ENCODE measurements at regions not wholly inside any gene's neighbourhood (a gene's known extent, or its start where the extent isn't known, plus 50 kb on each side); places are given as distances from the start of the nearest gene placed in this dataset.

DNA sequence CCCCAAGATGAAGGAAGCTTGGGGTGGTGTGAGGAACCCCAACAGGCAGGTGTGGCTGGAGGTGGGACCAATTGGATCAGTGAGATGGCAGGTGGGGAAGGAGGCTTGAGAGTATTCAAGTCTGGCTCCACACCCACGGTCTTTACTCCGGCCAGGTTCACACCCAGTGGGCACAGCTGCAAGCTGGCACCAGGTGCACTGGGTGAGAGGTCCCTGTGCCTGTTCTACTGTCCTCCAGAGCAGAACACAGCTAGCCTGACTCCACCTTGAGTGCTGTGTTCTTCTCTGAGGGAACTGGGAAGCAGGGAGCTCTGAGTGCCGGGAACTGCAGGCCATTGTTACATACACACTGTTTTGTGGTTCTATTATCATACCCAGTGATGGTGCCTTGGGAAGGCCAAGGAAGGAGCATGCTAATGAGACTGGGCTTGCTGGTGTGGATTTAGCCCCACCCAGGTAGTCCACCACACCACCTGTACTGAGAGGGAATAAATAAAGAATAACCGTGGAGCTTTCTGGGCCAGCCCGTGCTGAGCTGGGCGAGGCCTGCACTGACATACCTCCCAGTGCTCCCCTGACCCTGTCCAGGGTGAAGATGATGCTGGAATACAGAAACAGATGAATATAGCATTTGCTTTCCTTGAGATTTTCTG is 93.4 kb downstream of the ABHD5 start:
- in situ Hi-C loops (cut with HindIII; ENCODE audit: low sequenced_read_pairs), result no loop called here

- in situ Hi-C loops (cut with HindIII; ENCODE audit: low sequenced_read_pairs), result no loop called here
These were observed 93.9 kb downstream of the ABHD5 start for GRCh38 chr3:43784640-43785011.

GRCh38 chr3:43785551-43785950 is 94.8 kb downstream of the ABHD5 start:
- in situ Hi-C loops (cut with HindIII; ENCODE audit: low sequenced_read_pairs), result no loop called here

DNA sequence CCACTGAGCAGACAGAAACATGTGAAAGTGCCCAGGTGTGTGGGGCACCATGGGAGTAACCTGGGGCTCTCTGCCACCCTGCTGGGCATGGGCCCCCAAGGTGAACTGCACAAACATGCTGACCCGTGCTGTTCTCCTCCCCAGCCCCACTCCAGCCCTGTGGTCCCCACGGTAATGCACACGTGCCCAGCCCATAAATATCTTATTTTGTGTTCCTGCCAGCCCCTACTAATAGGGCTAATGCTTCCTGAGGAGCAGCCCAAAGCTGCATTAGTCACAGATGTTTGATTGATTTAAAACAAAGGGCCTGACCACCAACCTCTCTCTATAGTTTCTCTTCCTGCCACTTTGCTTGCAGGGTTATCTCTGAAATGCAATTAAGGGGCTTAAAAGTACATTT is 95.4 kb downstream of the ABHD5 start:
- in situ Hi-C loops (cut with HindIII; ENCODE audit: low sequenced_read_pairs), result no loop called here

GRCh38 chr3:43786526-43787305 is 96.0 kb downstream of the ABHD5 start:
- in situ Hi-C loops (cut with HindIII; ENCODE audit: low sequenced_read_pairs), result no loop called here

- in situ Hi-C loops (cut with HindIII; ENCODE audit: low sequenced_read_pairs), result no loop called here
These were observed 96.6 kb downstream of the ABHD5 start for GRCh38 chr3:43787330-43787729.

DNA sequence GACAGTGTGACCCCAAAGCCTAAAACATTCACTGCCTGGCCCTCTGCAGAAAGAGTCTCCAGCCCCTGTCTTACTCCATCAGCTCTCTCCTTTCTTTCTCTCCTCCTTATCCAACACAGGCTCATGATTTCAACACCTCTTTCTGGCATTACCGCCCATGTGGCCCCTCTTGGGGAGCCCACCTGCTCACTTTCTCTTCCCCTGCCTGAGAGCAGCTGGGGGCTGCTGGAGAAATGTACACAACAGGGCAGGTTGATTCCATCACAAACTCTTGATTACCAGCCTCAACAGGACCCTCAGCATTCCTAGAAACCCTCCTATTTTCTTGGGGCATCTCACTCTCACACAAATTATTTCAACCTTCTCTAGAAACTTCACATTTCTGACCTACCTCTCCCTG is 98.3 kb downstream of the ABHD5 start:
- in situ Hi-C loops (cut with HindIII; ENCODE audit: low sequenced_read_pairs), result no loop called here

GRCh38 chr3:43790060-43790459 is 99.3 kb downstream of the ABHD5 start:
- in situ Hi-C loops (cut with HindIII; ENCODE audit: low sequenced_read_pairs), result no loop called here

- in situ Hi-C loops (cut with HindIII; ENCODE audit: low sequenced_read_pairs), result no loop called here
These were observed 99.7 kb downstream of the ABHD5 start for GRCh38 chr3:43790476-43790875.

GRCh38 chr3:43791246-43791645 is 100.5 kb downstream of the ABHD5 start:
- in situ Hi-C loops (cut with HindIII; ENCODE audit: low sequenced_read_pairs), result no loop called here

- in situ Hi-C loops (cut with HindIII; ENCODE audit: low sequenced_read_pairs), result no loop called here
These were observed 102.2 kb downstream of the ABHD5 start for GRCh38 chr3:43792904-43793303.

- in situ Hi-C loops (cut with HindIII; ENCODE audit: low sequenced_read_pairs), result no loop called here
These were observed 103.1 kb downstream of the ABHD5 start for GRCh38 chr3:43793648-43794372.

GRCh38 chr3:43794776-43795175 is 104.0 kb downstream of the ABHD5 start:
- in situ Hi-C loops (cut with HindIII; ENCODE audit: low sequenced_read_pairs), result no loop called here

DNA sequence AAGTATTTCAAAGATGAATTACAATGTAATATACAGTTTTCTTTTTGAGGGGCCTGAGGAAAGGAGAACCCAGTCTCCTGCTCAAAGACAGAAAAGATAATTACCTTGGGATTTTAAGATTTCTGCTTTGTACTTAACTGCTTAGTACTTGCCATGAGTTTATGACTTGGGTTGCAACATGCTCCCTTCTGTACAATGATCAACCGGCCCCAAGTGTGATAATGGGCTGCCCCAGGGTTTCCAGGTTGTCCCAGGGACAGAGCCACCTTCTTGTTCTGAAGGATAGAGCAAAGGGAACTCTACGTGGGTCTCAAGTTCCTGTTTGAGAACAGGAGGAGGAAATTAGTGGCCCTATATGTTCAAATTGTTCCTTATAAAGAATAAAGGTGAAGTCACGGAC is 104.8 kb downstream of the ABHD5 start:
- in situ Hi-C loops (cut with HindIII; ENCODE audit: low sequenced_read_pairs), result no loop called here

- in situ Hi-C loops (cut with HindIII; ENCODE audit: low sequenced_read_pairs), result no loop called here
These were observed 105.4 kb downstream of the ABHD5 start for GRCh38 chr3:43796041-43796596.

DNA sequence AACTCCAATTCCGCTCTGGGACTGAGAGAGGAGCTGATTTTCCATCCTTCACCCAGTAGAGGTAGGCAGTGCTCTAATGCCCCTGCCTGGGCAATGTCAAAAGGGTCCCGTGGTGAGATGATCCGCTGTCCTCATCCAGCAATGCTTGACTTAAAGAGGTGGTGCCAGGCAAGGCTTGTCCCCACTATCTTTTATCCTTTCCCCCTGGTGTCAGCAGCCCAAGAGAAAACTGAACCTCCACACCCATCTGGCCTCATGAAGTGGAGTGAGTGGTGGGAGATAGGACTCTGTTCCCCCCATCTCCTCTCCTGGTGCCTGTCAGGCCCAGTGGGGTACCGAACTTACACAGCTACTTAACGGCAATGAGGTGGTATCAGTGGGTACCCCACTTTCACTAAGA is 107.1 kb downstream of the ABHD5 start:
- in situ Hi-C loops (cut with HindIII; ENCODE audit: low sequenced_read_pairs), result no loop called here

DNA sequence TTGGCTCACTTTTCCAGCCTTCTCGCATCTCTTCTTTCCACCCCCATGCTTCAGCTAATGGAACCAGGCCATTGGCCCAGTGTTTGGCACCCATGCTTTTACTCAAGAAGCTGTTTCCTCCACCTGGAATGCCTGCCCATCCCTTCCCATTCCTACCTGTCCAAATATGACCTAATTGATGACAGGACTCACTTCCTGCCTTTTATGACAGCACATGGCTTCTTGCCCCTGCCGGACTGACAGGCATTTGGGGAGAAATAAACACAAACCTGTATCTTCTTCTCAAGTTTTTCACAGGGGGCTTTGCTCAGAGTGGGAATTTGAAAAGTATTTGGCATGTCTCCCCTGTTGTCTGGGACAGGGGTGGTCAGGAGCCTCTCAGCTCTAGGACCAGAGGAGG is 120.1 kb downstream of the ABHD5 start:
- in situ Hi-C loops (cut with HindIII; ENCODE audit: low sequenced_read_pairs), result no loop called here

- in situ Hi-C loops (cut with HindIII; ENCODE audit: low sequenced_read_pairs), result no loop called here
These were observed 123.7 kb downstream of the ABHD5 start for GRCh38 chr3:43814461-43814860.

DNA sequence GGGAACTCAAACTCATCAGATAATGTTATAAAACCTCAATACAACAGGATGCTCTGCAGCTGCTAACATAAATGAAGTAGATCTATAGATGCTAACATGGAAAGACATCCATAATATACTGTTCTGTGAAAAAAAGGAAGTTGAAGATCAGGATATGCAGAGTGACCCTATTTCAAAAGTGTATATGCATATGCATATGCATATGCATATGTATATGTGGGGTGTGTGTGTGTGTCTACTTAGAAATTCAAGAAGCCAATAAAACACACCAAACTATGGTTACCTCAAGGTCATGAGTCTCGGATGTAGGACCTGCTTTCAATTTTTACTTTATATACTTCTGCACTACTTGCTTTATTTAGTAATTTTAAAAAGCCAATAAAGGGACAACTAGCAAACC is 125.6 kb downstream of the ABHD5 start:
- in situ Hi-C loops (cut with HindIII; ENCODE audit: low sequenced_read_pairs), result no loop called here

- in situ Hi-C loops (cut with HindIII; ENCODE audit: low sequenced_read_pairs), result no loop called here
These were observed 126.3 kb downstream of the ABHD5 start for GRCh38 chr3:43817064-43817463.

DNA sequence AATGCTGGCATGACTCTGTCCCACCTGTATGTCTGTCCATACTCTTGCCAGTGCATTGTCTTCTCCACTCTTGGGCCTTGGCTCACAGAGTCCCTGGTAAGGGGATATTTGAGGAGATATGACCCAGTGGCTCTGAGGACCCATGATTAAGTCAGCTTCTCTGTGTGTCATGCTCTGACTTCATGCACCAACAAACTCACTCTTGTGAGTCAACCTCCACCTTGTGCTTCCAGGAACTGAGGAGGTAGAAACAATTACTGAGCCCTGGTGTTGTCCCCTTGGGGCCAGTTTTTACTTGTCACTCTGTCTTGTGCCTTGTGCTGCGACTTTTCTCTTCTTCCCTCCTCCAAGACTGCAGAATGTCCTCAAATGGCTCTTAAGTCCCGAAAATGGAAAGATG is 127.1 kb downstream of the ABHD5 start:
- in situ Hi-C loops (cut with HindIII; ENCODE audit: low sequenced_read_pairs), result no loop called here

GRCh38 chr3:43818229-43818628 is 127.5 kb downstream of the ABHD5 start:
- in situ Hi-C loops (cut with HindIII; ENCODE audit: low sequenced_read_pairs), result no loop called here
